Keratinocyte (primary cell): ENCODE measurements at regions not wholly inside any gene's neighbourhood (a gene's known extent, or its start where the extent isn't known, plus 50 kb on each side); places are given as distances from the start of the nearest gene placed in this dataset.
"Not testable (repeated sequence)": the region's sequence is repeated elsewhere in the genome, so short reads cannot be mapped to it uniquely, and the experiment has no call there.

ENCODE experiments used
- DNase-seq: peaks from one replicate; pipeline ENCODE4 v3.0.0-alpha.2; 2011; ENCODE audit warnings: low read depth, missing footprints, low spot score
- FAIRE-seq: peaks from 2 replicates; lab custom pipeline; 2011; peaks lifted over from hg19 to GRCh38; lab: Jason Lieb, UNC
- H2AFZ ChIP-seq: 2 replicates; pipeline ENCODE4 v1.6.0; 2012; ENCODE audit warnings: low read length, control low read depth, inconsistent platforms; ENCODE audit not compliant: control insufficient read depth
- H3K27ac ChIP-seq: 2 replicates; pipeline ENCODE4 v1.5.1; 2011; ENCODE audit warnings: low read length; ENCODE audit not compliant: control insufficient read depth, insufficient read depth
- H3K27me3 ChIP-seq: 3 replicates; pipeline ENCODE4 v1.6.0; 2011; ENCODE audit warnings: low read length; ENCODE audit not compliant: control insufficient read depth, insufficient read depth; ENCODE audit errors: extremely low read depth
- H3K36me3 ChIP-seq, 2 experiments: 2 replicates in 1 of 2; 3 replicates in 1 of 2; pipeline ENCODE4 v1.5.1; 2011; ENCODE audit warnings: low read length in 2 of 2, mild to moderate bottlenecking in 1 of 2; ENCODE audit not compliant: control insufficient read depth in 2 of 2, insufficient read depth in 2 of 2; ENCODE audit errors: extremely low read depth in 1 of 2
- H3K4me1 ChIP-seq: 3 replicates; pipeline ENCODE4 v1.5.1; 2011; ENCODE audit warnings: low read length; ENCODE audit not compliant: control insufficient read depth, insufficient read depth; ENCODE audit errors: extremely low read depth
- H3K4me2 ChIP-seq: 3 replicates; pipeline ENCODE4 v1.6.0; 2011; ENCODE audit warnings: low read depth, low read length; ENCODE audit not compliant: control insufficient read depth, insufficient read depth; ENCODE audit errors: extremely low read depth
- H3K4me3 ChIP-seq, 3 experiments: fragments of 200-600 bp in 1 of 3; sonication (generic) in 1 of 3; 2 replicates in 2 of 3; 3 replicates in 1 of 3; pipeline ENCODE4 v1.5.1; 2011 to 2016; ENCODE audit warnings: low read length in 3 of 3, mild to moderate bottlenecking in 3 of 3, control low read depth in 2 of 3, inconsistent platforms in 1 of 3, low read depth in 1 of 3, mixed read lengths in 1 of 3, mixed run types in 1 of 3, moderate library complexity in 1 of 3; ENCODE audit not compliant: control insufficient read depth in 2 of 3, insufficient read depth in 2 of 3; ENCODE audit errors: extremely low read depth in 1 of 3
- H3K79me2 ChIP-seq: 2 replicates; pipeline ENCODE4 v1.6.0; 2012; ENCODE audit warnings: low read length; ENCODE audit not compliant: control insufficient read depth, insufficient read depth
- H3K9ac ChIP-seq: 3 replicates; pipeline ENCODE4 v1.6.0; 2011; ENCODE audit warnings: low read length; ENCODE audit not compliant: control insufficient read depth, insufficient read depth; ENCODE audit errors: extremely low read depth
- H3K9me1 ChIP-seq: 3 replicates; pipeline ENCODE4 v1.6.0; 2011; ENCODE audit warnings: low read length; ENCODE audit not compliant: control insufficient read depth, insufficient read depth; ENCODE audit errors: extremely low read depth
- H3K9me3 ChIP-seq: 2 replicates; pipeline ENCODE4 v1.5.1; 2012; ENCODE audit warnings: low read depth, low read length; ENCODE audit not compliant: control insufficient read depth
- H4K20me1 ChIP-seq: 3 replicates; pipeline ENCODE4 v1.6.0; 2011; ENCODE audit warnings: low read length; ENCODE audit not compliant: control insufficient read depth, insufficient read depth; ENCODE audit errors: extremely low read depth
- EZH2 ChIP-seq: IDR thresholded peaks from one replicate; pipeline ENCODE4 v1.6.1; 2012; ENCODE audit warnings: inconsistent platforms, mild to moderate bottlenecking, low read length, moderate library complexity
- dilution Hi-C: fragments of 300-500 bp; cut with MboI; formaldehyde crosslinking; loops from one replicate; pipeline ENCODE4 v1.7.0; 2020; ENCODE audit warnings: low sequenced_read_pairs; ENCODE audit not compliant: extremely low pct_ligation_motif_present
- TF ChIP-seq, protein P1 (sequence below), 3 experiments: IDR thresholded peaks in 1 of 3; conservative IDR thresholded peaks in 1 of 3; optimal IDR thresholded peaks in 1 of 3; 2 replicates in 2 of 3; 3 replicates in 1 of 3; pipeline versions ENCODE3 to v1.5.1; 2011; ENCODE audit warnings: low read length in 3 of 3, mild to moderate bottlenecking in 3 of 3, moderate library complexity in 2 of 3, control low read depth in 1 of 3, inconsistent platforms in 1 of 3; ENCODE audit not compliant: insufficient read depth in 2 of 3; ENCODE audit errors: extremely low read depth in 1 of 3

DNA sequence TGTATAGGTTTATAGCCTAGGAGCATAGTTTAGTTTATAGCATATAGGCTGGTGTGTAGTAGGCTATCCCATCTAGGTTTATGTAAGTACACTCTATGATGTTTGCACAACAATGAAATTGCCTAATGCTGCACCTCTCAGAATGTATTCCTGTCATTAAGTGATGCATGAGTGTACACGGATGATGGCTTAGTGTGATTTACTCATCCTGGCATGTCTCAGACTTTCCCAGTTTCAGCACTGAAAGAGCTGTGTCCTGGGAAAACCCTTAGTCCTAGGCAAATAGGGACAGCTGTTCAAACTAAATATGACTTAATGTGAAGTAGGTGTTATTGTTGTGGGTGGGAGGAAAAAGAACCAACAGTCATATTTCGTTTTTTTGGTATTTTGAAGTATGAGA, 264.9 kb upstream of the MAGEB18 start:
- H2AFZ ChIP-seq, result no peak overlapping the region
- no peak overlapping the region for H3K4me3 ChIP-seq
- peak overlapping the region; percentile 36 for H3K27ac ChIP-seq
- TF ChIP-seq EZH2, result no peak
- TF ChIP-seq, protein P1, sequence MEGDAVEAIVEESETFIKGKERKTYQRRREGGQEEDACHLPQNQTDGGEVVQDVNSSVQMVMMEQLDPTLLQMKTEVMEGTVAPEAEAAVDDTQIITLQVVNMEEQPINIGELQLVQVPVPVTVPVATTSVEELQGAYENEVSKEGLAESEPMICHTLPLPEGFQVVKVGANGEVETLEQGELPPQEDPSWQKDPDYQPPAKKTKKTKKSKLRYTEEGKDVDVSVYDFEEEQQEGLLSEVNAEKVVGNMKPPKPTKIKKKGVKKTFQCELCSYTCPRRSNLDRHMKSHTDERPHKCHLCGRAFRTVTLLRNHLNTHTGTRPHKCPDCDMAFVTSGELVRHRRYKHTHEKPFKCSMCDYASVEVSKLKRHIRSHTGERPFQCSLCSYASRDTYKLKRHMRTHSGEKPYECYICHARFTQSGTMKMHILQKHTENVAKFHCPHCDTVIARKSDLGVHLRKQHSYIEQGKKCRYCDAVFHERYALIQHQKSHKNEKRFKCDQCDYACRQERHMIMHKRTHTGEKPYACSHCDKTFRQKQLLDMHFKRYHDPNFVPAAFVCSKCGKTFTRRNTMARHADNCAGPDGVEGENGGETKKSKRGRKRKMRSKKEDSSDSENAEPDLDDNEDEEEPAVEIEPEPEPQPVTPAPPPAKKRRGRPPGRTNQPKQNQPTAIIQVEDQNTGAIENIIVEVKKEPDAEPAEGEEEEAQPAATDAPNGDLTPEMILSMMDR (optimal IDR thresholded peaks at IDR 0.05 in 1 of 3, IDR thresholded peaks at IDR 0.05 in 1 of 3, conservative IDR thresholded peaks at IDR 0.05 in 1 of 3; ENCODE audit: extremely low read depth in 1 of 3, insufficient read depth in 2 of 3, low read length in 3 of 3), result no peak
- DNase-seq (peak; percentile 33), FAIRE-seq (no peak)
- H3K4me1 ChIP-seq, result peaks cover 4% of the 10 kb centered on the region
- H3K9ac ChIP-seq, result no peak overlapping the region
- H3K36me3 ChIP-seq, result no peaks in the 10 kb centered on the region
- H4K20me1 ChIP-seq, result no peaks in the 10 kb centered on the region
- H3K9me3 ChIP-seq, result no peaks in the 10 kb centered on the region
- H3K9me1 ChIP-seq, result no peaks in the 10 kb centered on the region
- no peak overlapping the region for H3K4me2 ChIP-seq
- H3K27me3 ChIP-seq, result no peaks in the 10 kb centered on the region
- dilution Hi-C loops, result no loop called here
- no peaks in the 10 kb centered on the region for H3K79me2 ChIP-seq

DNA sequence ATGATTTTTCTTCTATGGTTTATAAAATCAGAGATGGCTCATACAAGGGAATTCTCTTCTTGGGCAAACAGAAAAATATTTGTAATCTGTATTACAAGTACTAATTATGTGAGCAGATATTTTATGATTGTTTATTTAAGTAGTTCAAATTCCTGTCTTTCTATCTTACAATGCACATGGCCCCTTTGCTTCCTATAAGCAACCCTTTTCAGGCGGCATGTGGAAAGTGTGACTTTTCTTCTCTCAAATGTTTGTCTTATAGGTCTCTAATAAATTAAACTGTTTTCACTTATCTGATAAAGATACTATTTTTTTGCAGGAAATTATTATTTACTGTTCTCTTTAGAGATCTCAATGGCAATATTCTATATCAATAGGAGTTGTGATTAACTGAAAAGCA, 259.3 kb upstream of the MAGEB18 start:
- Histone ChIP-seq H3K9me3 (no peaks in the 10 kb centered on the region), H3K9me1 (no peaks in the 10 kb centered on the region), H3K27me3 (no peaks in the 10 kb centered on the region), H3K4me1 (no peaks in the 10 kb centered on the region), H3K79me2 (no peaks in the 10 kb centered on the region), H3K36me3 (no peaks in the 10 kb centered on the region), H3K9ac (no peak overlapping the region), H3K27ac (no peak overlapping the region), H3K4me2 (no peak overlapping the region), H2AFZ (no peak overlapping the region), H4K20me1 (no peaks in the 10 kb centered on the region), H3K4me3 (no peak overlapping the region)
- FAIRE-seq (no peak), DNase-seq (no peak)
- TF ChIP-seq EZH2, result no peak
- TF ChIP-seq, protein P1 (optimal IDR thresholded peaks at IDR 0.05 in 1 of 3, IDR thresholded peaks at IDR 0.05 in 1 of 3, conservative IDR thresholded peaks at IDR 0.05 in 1 of 3; ENCODE audit: extremely low read depth in 1 of 3, insufficient read depth in 2 of 3, low read length in 3 of 3), result no peak
- dilution Hi-C loops, result no loop called here

DNA sequence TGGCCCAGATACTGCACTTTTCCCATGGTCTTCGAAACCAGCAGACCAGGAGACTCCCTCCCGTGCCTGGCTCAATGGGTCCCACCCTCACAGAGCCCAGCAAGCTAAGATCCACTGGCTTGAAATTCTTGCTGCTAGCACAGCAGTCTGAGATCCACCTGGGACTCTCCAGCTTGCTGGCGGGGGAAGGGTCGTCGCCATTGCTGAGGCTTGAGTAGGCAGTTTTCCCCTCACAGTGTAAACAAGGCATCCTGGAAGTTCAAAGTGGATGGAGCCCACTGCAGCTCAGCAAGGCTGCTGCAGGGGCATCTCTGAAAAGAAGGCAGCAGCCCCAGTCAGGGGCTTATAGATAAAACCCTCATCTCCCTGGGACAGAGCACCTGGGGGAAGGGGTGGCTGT, 255.6 kb upstream of the MAGEB18 start:
- H2AFZ ChIP-seq, H3K4me3 ChIP-seq, FAIRE-seq, dilution Hi-C loops, H3K79me2 ChIP-seq, H4K20me1 ChIP-seq, H3K9me1 ChIP-seq, H3K4me1 ChIP-seq, H3K27me3 ChIP-seq, H3K4me2 ChIP-seq, H3K9ac ChIP-seq, H3K36me3 ChIP-seq, H3K9me3 ChIP-seq, H3K27ac ChIP-seq, DNase-seq: not testable (repeated sequence)
